DOHH2 (cell line): ENCODE measurements at regions not wholly inside any gene's neighbourhood (a gene's known extent, or its start where the extent isn't known, plus 50 kb on each side); places are given as distances from the start of the nearest gene placed in this dataset.
A peak's percentile ranks its signal among the peaks of the same experiment; 100 is the strongest.

Experiments
- CTCF ChIP-seq: fragments of 200-600 bp; sonication (generic); IDR thresholded peaks from one replicate; pipeline ENCODE4 v1.5.1; 2014; ENCODE audit warnings: antibody characterized with exemption, mild to moderate bottlenecking, low read depth, low read length; ENCODE audit not compliant: poor library complexity, severe bottlenecking
- EZH2phosphoT487 ChIP-seq: fragments of 200-600 bp; sonication (generic); IDR thresholded peaks from 2 replicates; pipeline ENCODE4 v1.6.1; 2017; ENCODE audit warnings: borderline replicate concordance, mild to moderate bottlenecking, antibody characterized with exemption, low read length, moderate library complexity, mixed read lengths

GRCh38 chr14:35229792-35230089 is 62.4 kb upstream of the PSMA6 start:
- TF ChIP-seq CTCF (peak; percentile 2), EZH2phosphoT487 (no peak)
